Hindlimb muscle (tissue), 1 donor: ENCODE measurements at regions not wholly inside any gene's neighbourhood (a gene's known extent, or its start where the extent isn't known, plus 50 kb on each side); places are given as distances from the start of the nearest gene placed in this dataset.

Source experiments
- DNase-seq: peaks from one replicate; pipeline ENCODE4 v3.0.0-alpha.2; 2013

DNA sequence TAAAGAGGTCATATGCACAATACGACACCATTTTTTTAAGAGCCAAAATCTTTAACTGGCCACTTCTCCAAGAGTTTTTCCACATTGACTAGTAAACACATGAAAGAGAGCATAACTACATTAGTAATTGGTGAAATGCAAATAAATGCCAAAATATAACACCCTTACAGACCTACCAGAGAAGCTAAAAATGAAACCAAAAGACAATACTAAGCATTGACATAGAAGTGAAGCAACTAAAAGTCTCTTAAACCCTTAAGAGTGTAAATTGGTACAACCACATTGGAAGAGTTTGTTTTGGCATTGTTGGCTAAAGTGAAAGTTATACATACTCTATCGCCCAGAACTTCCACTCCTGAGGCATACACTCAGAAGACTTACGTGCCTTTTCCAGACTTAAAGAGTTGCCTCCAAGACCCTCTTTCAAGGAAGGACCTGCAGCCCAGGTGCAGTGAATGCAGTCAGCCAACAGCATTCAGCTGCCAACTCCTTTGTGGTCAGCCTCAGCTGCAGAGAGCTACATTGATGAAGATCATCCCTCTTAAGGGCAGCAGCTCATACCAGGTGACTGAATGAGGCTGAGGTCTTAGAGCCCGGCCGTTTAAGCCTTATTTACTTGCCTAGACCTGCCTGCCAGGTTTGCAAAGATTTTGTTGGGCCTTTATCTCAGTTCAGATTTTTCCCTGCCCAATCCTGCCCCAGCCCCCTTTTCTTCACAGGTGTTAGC is 839.1 kb upstream of the ADGRL2 start:
- no peak for DNase-seq

DNA sequence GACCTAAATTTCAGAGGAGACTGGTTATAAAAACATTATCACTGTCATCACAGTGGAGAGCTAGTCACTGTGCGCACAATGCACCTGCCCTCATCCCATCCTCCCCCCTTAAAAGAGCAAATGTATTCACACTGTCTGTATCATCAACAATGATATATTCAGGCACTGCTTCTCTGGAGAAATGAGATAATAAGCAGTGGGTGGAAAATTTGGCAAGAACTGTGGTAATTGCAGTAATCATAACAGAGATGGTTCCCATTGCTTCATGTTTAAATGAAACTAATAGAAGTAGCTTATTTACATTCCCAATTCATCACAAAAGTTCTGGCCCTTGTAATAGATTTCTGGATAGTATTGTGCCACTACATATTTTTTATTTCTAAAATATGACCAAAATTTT is 867.4 kb upstream of the ADGRL2 start:
- no peak for DNase-seq

DNA sequence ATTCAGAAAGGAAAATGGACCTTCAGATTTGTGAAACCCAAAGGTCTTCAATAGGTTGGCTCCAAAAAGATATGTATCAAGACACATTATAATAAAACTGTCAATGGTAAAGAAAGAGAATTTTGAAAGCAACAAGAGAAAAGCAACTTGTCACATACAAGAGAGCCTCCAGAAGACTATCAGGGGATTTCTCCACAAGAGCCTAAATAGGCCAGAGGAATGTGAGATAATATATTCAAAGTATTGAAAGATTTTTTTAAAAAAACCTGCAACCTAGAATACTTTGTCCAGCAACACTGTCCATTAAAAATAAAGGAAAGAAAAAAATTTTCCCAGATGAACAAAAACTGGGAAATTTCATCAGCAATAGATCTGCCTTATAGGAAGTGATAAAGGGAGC is 869.6 kb upstream of the ADGRL2 start:
- no peak for DNase-seq

DNA sequence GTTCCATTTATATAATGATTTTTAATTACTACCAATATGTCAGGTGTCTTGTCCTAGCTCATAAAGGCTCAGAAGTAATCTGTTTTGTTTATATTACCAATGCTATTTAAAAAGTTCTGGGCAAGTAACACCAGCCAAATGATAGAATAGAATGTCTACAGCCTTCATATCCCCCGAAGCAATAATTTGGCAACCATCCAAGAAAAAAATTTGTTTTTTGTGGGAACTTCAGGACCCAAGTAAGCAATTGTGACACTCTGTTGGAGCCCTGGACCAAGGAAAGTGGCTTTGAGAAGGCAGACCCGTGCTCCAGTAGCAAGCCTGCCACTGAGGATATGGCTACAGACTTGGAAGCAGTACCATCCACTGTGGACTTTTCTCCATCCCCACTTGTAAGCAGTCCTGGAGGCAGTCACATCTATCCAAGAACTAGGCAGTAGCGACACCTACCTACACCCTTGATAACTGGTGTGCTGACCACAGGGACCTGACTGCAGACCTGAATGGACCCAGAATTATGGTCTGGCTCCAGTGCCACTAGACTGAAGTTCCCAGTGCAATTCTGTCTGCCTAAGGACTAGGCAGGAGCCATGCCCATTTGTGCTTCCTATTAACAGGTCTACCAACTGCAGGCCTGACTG is 870.7 kb upstream of the ADGRL2 start:
- DNase-seq: no peak

DNA sequence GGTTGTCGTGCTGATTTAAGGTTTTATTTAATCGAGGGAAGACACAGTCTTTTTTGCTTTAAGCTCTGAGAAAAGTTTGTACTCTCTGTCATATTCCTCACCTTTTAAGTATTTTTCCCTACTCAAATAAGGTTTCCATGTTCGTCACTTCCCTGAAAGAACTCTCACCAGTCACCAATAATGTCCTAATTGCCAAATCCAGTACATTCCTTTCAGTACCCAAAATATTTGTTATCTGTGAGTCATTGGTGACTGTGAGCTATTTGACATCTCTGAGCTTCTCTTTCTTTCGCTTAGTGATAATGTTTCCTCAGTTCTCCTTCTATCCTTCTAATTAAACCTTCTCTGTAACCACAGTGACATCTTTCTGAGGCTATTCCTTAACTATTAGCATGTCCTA is 874.2 kb upstream of the ADGRL2 start:
- DNase-seq: no peak

DNA sequence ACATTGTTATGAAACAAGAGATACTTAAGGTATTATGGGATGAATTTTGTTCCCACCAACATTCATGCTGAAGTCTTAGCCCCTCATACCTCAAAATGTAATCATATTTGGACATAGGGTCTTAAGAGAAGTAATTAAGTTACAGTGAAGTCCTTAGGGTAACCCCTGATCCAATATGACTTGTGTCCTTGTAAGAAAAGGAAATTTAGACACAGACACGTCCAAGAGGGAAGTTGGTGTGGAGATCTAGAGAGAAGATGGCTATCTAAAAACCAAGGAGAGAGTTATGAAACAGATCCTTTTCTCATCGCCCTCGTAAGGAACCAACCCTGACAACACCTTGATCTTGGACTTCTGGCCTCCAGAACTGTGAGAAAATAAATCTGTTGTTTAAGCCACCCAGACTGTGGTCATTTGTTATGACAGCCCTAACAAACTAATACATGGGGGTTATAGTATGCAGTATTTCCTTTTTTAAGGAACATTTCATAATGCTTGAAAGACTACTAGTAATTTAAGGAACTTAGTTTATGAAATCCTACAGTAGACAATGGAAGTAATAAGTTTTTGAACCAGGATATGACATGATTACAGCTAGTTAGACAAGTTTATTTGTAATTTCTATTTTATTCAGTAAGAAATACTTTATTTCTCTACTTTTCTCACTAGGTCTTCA is 875.5 kb upstream of the ADGRL2 start:
- no peak for DNase-seq

DNA sequence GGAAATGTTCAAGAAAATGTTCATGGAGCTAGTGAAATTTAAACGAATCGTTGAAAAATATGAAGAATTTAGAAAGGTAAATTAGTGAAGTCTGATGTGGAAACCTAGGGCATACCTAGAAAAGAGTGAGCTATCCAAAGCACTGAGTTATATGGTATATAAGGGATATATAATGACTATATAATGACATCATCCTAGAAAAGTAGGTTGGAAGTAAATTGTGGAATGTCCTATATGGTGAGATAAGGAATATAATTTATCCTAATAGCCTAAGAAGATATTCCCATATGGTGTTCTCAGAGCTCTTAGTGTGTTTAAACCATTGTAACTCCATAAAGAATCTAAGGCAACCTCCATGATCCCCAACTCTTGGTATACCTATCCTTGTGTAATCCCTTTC is 876.4 kb upstream of the ADGRL2 start:
- no peak for DNase-seq

DNA sequence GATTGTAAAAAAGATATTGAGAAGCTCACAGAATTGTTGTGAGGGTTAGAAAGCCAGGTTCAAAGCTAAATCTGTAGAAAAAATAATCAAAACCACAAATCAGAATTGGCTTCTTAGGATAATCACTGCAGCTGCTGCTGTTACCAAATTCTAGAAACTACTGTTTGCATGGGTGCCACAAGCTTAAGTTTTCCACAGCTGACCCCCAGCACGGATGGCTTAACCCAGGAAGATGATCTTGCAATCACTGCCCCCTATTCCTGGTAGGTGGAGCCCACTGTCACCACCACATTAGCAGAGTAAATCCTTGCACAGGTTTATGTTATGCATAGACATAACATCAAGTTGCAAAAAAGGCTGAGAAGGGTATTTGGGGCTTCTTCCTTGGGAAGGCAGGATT is 877.8 kb upstream of the ADGRL2 start:
- no peak for DNase-seq

DNA sequence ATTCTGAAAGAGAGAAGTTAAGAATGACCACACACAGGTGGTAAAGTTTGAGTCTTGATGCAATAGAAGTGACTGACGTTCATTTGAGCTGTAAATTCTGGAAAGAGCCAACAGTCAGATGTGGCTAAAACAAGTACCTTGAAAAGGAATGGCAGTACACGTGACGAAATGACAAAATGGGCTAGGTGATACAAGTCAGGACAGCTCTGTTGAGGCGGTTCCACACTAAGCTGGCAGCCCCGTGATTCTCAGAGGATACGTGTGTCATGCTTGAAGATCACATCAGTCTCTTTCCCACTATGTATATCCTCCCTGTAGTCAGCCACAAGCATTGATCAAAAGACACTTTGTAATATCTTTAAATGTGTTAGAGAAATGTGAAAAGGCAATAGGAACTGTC is 881.3 kb upstream of the ADGRL2 start:
- DNase-seq: no peak

DNA sequence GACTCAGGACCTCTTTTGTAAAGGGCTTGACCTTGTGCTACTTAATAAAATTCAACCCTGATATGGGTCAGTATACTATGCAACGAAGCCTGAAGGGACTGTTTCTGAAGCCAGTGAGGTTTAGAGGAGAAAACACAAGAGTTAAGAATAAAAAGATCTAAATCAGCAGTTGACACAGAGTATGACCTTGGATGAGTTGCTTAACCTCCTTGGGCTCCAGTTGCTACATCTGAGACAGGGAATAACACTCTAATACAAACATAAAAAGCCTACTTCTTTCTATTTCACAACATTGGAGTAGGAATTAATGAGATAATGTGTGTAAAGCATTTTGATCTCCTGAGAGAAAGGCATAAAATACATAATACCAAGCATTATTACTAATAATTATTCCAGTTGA is 882.4 kb upstream of the ADGRL2 start:
- no peak for DNase-seq

DNA sequence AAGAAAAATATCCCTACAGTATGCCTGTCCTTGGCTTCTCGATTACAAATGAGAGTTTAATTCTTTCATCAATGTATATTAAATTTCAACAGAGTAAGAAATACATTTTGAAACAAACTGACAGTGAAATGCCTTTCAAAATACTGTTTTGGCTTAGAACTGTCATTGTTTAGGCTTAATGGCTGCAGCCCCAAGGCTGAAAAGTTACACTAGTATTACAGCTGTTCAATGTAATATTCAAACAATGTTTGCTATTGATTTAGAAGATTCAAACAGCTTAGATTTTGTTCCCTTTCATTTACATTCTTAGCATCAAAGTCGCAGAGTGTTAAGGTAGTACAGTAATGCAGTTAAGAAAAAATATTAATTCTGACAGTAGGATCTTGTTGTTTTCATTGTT is 882.9 kb upstream of the ADGRL2 start:
- DNase-seq: no peak

DNA sequence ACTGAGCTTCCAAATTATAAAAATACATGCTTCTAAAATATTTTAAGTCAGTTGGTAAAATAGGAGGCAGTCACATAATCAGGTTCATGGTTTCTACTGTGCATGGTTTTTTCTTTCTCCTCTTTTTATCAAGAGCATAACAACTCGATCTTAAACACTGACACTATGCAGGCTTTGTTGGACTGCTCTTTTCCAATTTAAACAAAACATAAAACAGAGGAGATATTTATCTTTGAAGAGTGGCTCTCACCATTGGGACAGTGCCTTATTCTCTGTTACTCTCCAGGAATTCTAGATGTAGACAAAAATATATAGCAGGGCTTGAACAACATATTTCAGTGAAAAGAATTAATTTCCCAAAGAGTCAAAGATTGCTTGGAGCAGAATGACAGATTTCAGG is 883.5 kb upstream of the ADGRL2 start:
- DNase-seq: no peak

DNA sequence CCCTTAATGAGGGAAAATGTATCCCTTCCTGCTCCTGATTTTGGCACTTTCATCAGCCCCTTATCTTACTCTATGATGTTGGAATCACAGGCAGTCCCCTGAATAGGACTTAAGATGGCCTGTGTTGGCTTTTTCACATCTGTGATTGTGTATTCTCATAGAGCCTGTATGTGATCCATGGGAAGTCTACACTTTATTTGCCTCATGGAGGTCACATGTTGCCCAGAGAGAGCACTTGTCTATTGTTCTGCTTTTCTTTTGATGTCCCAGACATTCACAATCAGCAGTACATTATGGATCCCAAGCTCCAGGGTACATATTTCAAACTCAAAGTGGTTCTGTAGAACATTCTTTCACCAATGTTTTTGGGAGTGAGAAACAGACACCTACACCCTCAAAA is 885.2 kb upstream of the ADGRL2 start:
- DNase-seq: no peak

DNA sequence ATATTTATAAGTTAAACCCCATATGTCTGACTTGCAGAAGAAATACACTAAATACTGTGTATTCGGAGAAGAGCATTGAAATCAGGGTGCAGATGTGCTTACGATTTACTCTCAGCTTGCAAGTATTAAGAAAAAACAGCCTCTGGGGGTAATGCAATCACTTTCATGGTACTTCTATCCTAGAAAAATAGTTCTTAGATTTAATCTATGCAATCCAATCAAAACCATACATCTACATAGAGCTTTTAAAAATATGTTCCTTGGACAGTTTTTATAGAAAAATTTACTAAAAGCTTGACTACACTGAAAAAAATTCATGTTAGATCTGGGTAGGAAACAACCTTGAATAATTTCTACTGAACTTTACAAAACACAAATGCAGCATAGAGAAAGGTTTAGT is 890.3 kb upstream of the ADGRL2 start:
- no peak for DNase-seq

DNA sequence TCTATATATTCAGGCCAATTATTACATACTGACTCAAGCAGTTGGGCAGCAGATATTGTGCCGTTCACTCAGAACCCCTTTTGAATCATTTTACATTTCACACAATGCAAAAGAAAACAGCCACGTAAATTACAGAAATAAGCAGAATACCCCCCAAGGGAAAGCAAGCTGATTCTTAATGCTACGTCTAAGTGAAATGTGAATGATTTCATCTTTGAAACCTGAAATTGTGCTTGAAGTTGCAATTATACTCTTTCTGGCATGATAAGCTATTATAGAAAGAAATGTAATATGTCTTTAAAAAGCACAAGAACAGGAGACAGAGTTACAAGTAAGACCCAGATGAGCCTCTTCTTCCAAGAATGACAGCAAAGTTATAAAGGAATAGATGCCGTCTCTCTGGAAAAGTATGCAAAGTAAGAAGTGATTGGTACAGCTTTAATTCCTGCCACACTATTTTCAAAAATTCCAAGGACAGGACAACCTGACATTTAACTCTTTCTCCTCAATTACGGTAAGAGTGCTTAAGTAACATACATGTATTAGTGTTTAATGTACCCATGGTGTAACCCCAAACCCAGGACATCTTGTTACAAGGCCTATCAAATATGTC is 891.5 kb upstream of the ADGRL2 start:
- DNase-seq: no peak

DNA sequence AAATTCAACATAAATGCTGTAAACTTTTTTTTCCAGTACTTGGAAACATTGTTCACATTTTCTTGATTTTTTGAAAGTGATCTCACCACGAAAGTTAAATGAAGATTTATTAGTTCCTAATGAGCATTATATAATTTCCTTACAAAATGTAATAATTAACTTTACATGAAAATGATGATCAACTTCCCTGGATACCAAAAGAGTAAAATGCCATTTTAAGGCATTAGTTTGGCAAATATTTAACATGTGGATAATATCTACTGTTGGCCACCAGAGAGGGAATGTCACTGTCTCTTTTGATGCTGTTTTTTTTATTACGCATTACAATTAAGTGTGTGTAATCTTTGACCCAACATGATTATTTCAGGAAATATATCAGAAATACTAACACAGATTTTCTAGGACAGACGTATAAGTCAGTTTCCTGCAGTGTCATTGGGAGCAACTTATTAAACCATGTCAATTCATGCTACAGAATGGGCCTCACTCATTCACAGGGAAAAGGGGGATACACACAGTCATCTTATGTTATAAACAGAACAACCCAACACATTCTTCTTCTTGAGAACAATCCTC is 903.9 kb upstream of the ADGRL2 start:
- no peak for DNase-seq

DNA sequence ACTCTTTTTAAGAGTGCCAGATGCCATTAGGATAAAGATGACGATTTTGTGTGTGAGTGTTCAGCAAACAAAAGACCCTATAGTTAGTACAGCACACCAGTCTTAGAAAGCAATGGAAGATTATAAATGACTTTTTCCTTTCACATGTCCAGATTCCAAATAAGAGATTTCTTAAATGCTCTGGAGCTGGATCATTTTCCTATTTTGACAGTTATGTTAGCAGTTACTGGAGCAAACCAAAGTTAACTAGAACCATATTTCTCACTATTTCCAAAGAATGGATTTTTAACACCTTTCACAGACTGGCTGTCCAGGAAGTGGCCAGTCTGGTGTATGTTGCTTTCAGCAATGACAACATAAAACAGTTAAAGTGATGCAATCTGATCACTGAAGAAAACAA is 905.8 kb upstream of the ADGRL2 start:
- DNase-seq: no peak

DNA sequence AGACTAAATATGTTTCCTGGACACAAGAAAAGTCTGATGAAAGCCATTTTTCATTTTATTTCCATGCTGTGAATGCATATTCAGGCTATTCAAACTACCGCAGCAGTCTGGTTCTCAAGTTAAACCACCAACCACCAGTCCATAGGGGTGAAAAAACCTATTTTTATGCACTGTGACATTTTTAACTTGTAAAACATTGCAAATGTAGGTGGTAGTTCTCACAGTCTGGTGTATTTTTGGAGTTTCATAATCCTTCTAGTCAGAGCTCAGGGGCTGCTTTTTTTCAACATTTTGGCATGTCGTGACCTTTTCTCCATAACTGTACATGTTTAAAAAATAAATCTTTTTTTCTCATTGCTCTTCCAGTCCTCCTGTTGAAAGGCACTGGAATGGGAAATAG is 907.6 kb upstream of the ADGRL2 start:
- DNase-seq: peak; percentile 36

DNA sequence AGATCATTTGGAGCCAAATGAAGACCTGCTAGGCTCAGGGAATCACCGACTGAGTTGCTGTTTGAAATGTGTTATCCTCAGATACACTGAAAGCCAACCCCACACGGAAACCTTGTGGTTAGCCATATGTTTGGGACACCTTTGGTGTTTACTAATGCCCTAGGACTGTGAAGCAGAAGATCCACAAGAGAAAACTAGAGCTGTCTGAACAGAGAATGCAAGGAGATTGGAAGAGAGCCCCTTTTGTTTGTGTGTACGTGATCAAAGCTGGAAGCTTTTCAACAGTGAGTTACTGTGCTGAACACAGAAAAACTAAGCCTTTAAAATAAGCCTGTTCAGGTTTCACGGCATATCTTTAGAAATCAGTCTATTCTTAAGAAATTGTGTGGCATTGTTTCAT is 908.2 kb upstream of the ADGRL2 start:
- DNase-seq: no peak

DNA sequence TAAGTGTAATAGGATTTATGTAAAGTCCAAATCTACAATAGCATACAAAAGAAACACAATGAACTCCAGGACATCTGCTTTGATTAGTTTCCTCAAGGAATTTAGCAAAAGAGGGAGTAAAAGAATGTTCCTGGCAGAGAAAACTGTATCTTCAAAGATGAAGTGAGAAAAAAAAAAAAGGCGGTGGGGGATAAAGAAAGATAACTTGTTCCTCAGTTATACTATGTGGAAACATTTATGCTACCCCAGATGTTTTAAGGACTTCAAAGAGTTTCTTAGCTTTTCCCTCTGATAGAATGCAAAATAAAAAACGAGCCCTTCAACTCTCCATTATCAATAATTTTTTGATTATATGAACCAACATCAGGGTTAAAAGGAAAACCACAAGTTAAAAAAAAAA is 908.9 kb upstream of the ADGRL2 start:
- DNase-seq: no peak

DNA sequence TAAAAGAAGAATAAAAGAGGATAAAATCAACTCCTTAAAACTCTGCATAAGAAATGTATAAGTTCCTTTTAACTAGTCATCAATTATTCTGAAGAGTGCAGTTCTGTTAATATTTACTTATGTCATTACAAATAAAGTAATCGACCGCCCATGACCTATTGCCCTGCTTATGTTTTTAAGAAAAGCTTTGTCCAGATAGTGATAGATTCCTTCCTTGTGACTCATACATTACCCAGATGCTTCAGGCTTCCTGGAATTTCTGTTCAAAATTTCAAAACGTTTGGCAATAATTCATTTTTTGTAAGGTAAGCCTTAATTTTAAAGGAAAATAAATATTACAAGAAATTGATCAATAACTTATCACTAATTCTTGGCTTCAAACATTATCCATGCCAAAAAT is 918.2 kb upstream of the ADGRL2 start:
- no peak for DNase-seq

DNA sequence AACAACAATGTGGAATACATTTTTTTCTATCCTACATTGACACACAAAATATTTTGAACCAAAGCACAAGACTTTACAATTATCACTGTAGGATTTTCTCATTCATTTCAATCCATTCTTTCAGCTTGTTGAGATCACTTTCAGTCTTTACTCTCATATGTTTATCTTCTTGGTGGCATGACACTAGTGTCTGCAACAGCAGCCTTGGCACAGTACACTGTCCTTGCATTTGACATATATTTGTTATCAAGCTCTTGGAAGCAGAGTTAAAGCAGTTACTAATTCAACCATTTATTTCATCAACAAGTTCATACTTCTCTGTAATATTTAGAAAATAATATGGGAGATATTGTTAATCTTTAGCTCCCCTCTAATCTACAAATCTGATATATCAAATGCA is 922.4 kb upstream of the ADGRL2 start:
- no peak for DNase-seq

DNA sequence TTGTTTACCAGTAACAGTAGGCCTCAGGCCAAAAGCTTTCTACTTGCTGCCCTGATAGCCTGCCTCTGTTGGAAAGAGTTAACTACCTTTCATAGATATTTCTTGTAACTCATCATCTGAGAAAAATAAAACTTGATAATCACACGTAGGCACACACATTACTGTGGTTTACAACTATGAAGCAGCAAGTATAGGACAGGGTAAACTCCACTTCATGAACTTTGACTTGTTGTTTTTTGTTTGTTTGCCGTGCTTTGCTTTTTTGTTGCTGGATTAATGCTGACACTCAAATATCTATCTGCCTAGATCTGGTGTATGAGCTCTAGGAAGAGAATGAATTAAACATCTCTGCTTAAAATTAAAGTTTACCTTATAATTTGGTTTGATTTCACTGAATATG is 924.7 kb upstream of the ADGRL2 start:
- DNase-seq: no peak
